ENCODE measurements at regions not wholly inside any gene's neighbourhood (a gene's known extent, or its start where the extent isn't known, plus 50 kb on each side); places are given as distances from the start of the nearest gene placed in this dataset.

DNA sequence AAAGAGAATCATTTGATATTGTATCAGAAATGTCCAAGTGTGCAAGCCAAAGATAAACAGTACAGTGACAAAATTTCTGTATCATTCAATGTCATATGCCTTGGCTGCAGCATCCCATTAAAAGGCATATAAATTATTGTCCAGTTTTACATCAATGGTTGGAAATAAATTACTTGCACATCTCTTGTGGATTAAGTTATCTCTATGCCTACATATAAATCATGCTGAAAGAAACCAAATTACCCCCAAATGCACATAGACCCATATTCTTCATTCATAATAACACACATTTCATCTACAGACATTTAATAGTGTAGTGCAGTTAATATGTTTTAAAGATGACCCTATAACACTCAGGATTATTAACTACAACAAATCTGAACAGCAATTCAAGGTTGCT is 1415.7 kb upstream of the PCDH9 start:
- no peak for TF ChIP-seq GABPA (IDR thresholded peaks at IDR 0.05; ENCODE audit: low read depth)
- TF ChIP-seq, protein P1, sequence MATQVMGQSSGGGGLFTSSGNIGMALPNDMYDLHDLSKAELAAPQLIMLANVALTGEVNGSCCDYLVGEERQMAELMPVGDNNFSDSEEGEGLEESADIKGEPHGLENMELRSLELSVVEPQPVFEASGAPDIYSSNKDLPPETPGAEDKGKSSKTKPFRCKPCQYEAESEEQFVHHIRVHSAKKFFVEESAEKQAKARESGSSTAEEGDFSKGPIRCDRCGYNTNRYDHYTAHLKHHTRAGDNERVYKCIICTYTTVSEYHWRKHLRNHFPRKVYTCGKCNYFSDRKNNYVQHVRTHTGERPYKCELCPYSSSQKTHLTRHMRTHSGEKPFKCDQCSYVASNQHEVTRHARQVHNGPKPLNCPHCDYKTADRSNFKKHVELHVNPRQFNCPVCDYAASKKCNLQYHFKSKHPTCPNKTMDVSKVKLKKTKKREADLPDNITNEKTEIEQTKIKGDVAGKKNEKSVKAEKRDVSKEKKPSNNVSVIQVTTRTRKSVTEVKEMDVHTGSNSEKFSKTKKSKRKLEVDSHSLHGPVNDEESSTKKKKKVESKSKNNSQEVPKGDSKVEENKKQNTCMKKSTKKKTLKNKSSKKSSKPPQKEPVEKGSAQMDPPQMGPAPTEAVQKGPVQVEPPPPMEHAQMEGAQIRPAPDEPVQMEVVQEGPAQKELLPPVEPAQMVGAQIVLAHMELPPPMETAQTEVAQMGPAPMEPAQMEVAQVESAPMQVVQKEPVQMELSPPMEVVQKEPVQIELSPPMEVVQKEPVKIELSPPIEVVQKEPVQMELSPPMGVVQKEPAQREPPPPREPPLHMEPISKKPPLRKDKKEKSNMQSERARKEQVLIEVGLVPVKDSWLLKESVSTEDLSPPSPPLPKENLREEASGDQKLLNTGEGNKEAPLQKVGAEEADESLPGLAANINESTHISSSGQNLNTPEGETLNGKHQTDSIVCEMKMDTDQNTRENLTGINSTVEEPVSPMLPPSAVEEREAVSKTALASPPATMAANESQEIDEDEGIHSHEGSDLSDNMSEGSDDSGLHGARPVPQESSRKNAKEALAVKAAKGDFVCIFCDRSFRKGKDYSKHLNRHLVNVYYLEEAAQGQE (IDR thresholded peaks at IDR 0.05; ENCODE audit: insufficient replicate concordance, low read depth), result no peak
- TF ChIP-seq CTCF (IDR thresholded peaks at IDR 0.05; ENCODE audit: insufficient read depth, low read length), result no peak
- TF ChIP-seq SPI1 (IDR thresholded peaks at IDR 0.05; ENCODE audit: borderline replicate concordance, low read depth), result no peak

GRCh38 chr13:68644611-68645010 is 1414.5 kb upstream of the PCDH9 start:
- Histone ChIP-seq H3K27ac (replicated peaks) (no peak overlapping the region), H3K27me3 (ENCODE audit: insufficient read depth, poor library complexity, severe bottlenecking) (no peaks in the 10 kb centered on the region), H3K4me3 (replicated peaks; ENCODE audit: insufficient read depth, low read length) (no peak overlapping the region)
- no peak for DNase-seq (ENCODE audit: low read depth in 1 of 2, low spot score in 1 of 2)
- TF ChIP-seq CTCF (IDR thresholded peaks at IDR 0.05; ENCODE audit: insufficient read depth, low read length) (no peak), GABPA (IDR thresholded peaks at IDR 0.05; ENCODE audit: low read depth) (no peak), POLR2AphosphoS5 (IDR thresholded peaks at IDR 0.05; ENCODE audit: low read depth) (no peak), SPI1 (IDR thresholded peaks at IDR 0.05; ENCODE audit: borderline replicate concordance, low read depth) (no peak)
- TF ChIP-seq, protein P1 (IDR thresholded peaks at IDR 0.05; ENCODE audit: insufficient replicate concordance, low read depth), result no peak

More for the DNA sequence above, 1415.7 kb upstream of the PCDH9 start:
- no peak for DNase-seq (ENCODE audit: low read depth in 1 of 2, low spot score in 1 of 2)
- H3K4me3 ChIP-seq (replicated peaks; ENCODE audit: insufficient read depth, low read length), result no peak overlapping the region
- H3K27ac ChIP-seq (replicated peaks), result no peak overlapping the region
- no peaks in the 10 kb centered on the region for H3K27me3 ChIP-seq (ENCODE audit: insufficient read depth, poor library complexity, severe bottlenecking)

DNA sequence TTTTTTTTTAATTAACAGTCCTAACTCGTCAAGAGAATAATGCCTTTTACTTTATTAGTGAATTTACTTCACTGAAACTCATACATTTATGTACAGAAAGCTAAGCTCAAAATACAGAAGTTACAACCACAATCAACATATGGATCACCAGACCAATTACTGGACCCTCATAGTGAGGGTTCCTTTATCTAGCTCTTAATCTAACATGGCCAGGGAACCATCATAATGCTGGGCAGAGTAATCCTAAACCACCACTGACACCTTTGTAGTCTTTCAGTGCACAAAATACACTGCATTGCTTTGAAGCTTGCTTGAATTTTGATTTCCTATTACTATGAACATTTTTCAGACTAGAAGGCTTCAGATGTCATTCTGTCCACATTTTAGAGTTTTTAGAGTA is 1406.6 kb upstream of the PCDH9 start:
- no peaks in the 10 kb centered on the region for H3K27me3 ChIP-seq (ENCODE audit: insufficient read depth, poor library complexity, severe bottlenecking)
- DNase-seq (ENCODE audit: low read depth in 1 of 2, low spot score in 1 of 2), result no peak
- H3K4me3 ChIP-seq (replicated peaks; ENCODE audit: insufficient read depth, low read length), result no peak overlapping the region
- TF ChIP-seq CTCF (IDR thresholded peaks at IDR 0.05; ENCODE audit: insufficient read depth, low read length) (no peak), SPI1 (IDR thresholded peaks at IDR 0.05; ENCODE audit: borderline replicate concordance, low read depth) (no peak), POLR2AphosphoS5 (IDR thresholded peaks at IDR 0.05; ENCODE audit: low read depth) (no peak)
- no peak overlapping the region for H3K27ac ChIP-seq (replicated peaks)

DNA sequence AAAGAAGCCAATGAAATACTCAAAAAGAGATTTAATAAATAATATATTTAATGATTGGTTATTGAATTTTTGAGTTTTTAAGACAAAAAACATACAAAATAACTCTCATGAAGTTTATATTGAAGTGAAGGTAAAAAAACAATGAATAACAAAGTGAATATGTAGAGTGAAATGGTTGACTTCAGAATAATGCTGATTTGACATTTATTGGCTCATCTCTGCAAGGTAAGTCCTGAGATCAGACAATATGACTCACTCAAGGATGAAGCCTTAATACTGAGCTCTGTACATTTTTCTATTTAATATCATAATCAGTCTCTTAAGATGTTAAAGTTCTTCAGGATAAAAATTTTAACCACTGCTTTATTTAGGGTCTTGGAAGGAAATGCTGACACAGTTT is 1398.9 kb upstream of the PCDH9 start:
- DNase-seq (ENCODE audit: low read depth in 1 of 2, low spot score in 1 of 2), result no peak
- no peak overlapping the region for H3K27ac ChIP-seq (replicated peaks)
- no peaks in the 10 kb centered on the region for H3K27me3 ChIP-seq (ENCODE audit: insufficient read depth, poor library complexity, severe bottlenecking)
- H3K4me3 ChIP-seq (replicated peaks; ENCODE audit: insufficient read depth, low read length), result no peak overlapping the region
- TF ChIP-seq CTCF (IDR thresholded peaks at IDR 0.05; ENCODE audit: insufficient read depth, low read length) (no peak), POLR2AphosphoS5 (IDR thresholded peaks at IDR 0.05; ENCODE audit: low read depth) (no peak), SPI1 (IDR thresholded peaks at IDR 0.05; ENCODE audit: borderline replicate concordance, low read depth) (no peak), GABPA (IDR thresholded peaks at IDR 0.05; ENCODE audit: low read depth) (no peak)
- TF ChIP-seq, protein P1 (IDR thresholded peaks at IDR 0.05; ENCODE audit: insufficient replicate concordance, low read depth), result no peak

All from HL-60 (cell line).